Psoas muscle (tissue), 7 donors: ENCODE measurements at regions not wholly inside any gene's neighbourhood (a gene's known extent, or its start where the extent isn't known, plus 50 kb on each side); places are given as distances from the start of the nearest gene placed in this dataset.

Source experiments
- ATAC-seq, 4 donors: fragments of 200-7000 bp; cut with Tn5 transposase; one replicate each; pipeline ENCODE4 v1.9.1; 2020; ENCODE audit warnings: moderate library complexity in 3 of 4, mild to moderate bottlenecking in 2 of 4
- DNase-seq, 2 donors: peaks; one replicate each; pipeline ENCODE4 v3.0.0-alpha.2; 2020
- H3K27ac ChIP-seq: fragments of 200-600 bp; one replicate; pipeline ENCODE4 v1.8.0; 2022
- H3K27me3 ChIP-seq, 3 donors: fragments of 200-600 bp in 1 of 3; one replicate each; pipeline versions ENCODE4 v1.6.1 to v1.8.0; 2013 to 2022; ENCODE audit warnings: low read length in 2 of 3, mild to moderate bottlenecking in 2 of 3, moderate library complexity in 1 of 3; ENCODE audit not compliant: insufficient read depth in 3 of 3
- H3K36me3 ChIP-seq, 2 donors: fragments of 200-600 bp in 1 of 2; one replicate each; pipeline versions ENCODE4 v1.6.1 to v1.8.0; 2013 to 2022; ENCODE audit warnings: low read depth in 1 of 2, mild to moderate bottlenecking in 1 of 2, moderate library complexity in 1 of 2; ENCODE audit not compliant: insufficient read depth in 1 of 2
- H3K4me1 ChIP-seq: fragments of 200-600 bp; one replicate; pipeline ENCODE4 v1.8.0; 2022
- H3K4me3 ChIP-seq: fragments of 200-600 bp; one replicate; pipeline ENCODE4 v1.8.0; 2022; ENCODE audit warnings: mild to moderate bottlenecking
- H3K9me3 ChIP-seq: fragments of 200-600 bp; one replicate; pipeline ENCODE4 v1.8.0; 2022
- WGBS, 3 donors: extraction: QIAGEN DNeasy Blood & Tissue Kit; methylation state at CpG; one replicate each; pipeline versions ENCODE4 v1.1.6 to v1.1.7; 2013; 5-methylcytosine and 5-hydroxymethylcytosine counted together
- intact Hi-C, 2 donors: fragments of 100-400 bp; cut with DNase I; formaldehyde crosslinking; loops; one replicate each; pipeline versions ENCODE4 v1.11.0 to v1.14.2; 2022
- TF ChIP-seq, protein P1 (sequence below): fragments of 200-600 bp; IDR thresholded peaks from one replicate; pipeline ENCODE4 v1.8.0; 2022; ENCODE audit warnings: antibody characterized with exemption
- donor health status: healthy with polysubstance abuse.
- donor health status: DM: no; HTN: no; CAD: no; lungs with moderate emphysema.
- donor health status: Bipolar disorder and iron deficiency.
- donor health status: healthy.
- donor health status: DM: yes; HTN: yes; CAD: no.
- donor health status: DM: no; HTN: no; CAD: no.
- donor health status: DM: yes; HTN: yes; CAD: no.

DNA sequence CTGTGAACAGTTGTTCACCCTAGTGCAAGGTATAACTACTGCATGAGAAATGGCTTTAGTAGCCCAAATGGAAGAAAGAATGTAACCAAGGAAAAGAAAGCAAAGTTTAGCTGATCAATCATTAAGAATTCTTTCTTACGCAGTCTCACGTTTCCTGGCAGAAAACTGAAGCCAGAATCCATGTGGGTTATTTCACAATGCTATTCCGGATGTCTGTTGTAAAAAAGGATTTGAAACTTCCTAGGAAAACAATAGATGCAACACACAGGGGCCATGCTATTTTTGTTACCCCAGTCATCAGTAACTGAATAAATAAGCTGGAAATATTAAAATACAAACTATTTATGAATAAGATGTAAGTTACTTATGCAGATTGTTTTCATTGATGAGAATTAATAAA is 802.5 kb downstream of the CDH8 start:
- no peak overlapping the region for H3K4me3 ChIP-seq
- DNase-seq (no peak), ATAC-seq (no peak)
- intact Hi-C loops = no loop called here
- no peaks in the 10 kb centered on the region for H3K36me3 ChIP-seq
- H3K4me1 ChIP-seq = no peaks in the 10 kb centered on the region
- no peaks in the 10 kb centered on the region for H3K9me3 ChIP-seq
- TF ChIP-seq, protein P1, sequence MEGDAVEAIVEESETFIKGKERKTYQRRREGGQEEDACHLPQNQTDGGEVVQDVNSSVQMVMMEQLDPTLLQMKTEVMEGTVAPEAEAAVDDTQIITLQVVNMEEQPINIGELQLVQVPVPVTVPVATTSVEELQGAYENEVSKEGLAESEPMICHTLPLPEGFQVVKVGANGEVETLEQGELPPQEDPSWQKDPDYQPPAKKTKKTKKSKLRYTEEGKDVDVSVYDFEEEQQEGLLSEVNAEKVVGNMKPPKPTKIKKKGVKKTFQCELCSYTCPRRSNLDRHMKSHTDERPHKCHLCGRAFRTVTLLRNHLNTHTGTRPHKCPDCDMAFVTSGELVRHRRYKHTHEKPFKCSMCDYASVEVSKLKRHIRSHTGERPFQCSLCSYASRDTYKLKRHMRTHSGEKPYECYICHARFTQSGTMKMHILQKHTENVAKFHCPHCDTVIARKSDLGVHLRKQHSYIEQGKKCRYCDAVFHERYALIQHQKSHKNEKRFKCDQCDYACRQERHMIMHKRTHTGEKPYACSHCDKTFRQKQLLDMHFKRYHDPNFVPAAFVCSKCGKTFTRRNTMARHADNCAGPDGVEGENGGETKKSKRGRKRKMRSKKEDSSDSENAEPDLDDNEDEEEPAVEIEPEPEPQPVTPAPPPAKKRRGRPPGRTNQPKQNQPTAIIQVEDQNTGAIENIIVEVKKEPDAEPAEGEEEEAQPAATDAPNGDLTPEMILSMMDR = no peak
- H3K27me3 ChIP-seq = no peaks in the 10 kb centered on the region
- 16 to 21% (median 18%) methylated on average over 3 of the region's 3 CpGs for WGBS, 3 donors
- no peak overlapping the region for H3K27ac ChIP-seq

DNA sequence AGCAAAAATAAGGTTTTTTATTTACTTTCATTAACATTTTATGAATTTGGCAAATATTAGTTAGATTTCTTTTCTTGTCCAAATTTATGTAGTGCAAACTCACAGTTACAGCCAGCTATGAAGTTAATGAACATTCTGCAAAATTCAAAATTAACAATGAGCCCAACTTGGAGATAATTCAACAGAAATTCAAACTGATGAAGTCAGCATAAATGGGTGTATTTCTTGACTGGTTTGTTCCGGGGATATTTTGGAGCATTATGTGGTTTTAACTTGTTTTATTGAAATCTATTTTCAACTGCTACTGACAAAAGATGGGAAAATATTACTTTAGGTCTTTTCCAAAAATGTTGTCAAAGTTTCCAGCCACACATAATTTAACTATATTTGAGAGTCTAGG is 807.9 kb downstream of the CDH8 start:
- Histone ChIP-seq H3K36me3 (no peaks in the 10 kb centered on the region), H3K9me3 (no peaks in the 10 kb centered on the region), H3K4me3 (no peak overlapping the region), H3K27me3 (no peaks in the 10 kb centered on the region), H3K27ac (no peak overlapping the region), H3K4me1 (no peaks in the 10 kb centered on the region)
- TF ChIP-seq, protein P1 = no peak
- intact Hi-C loops = no loop called here
- 78 to 85% (median 83%) methylated on average over 1 of the region's 1 CpG for WGBS, 3 donors
- ATAC-seq (no peak), DNase-seq (no peak)

- Histone ChIP-seq H3K4me3 (no peak overlapping the region), H3K27ac (no peak overlapping the region), H3K27me3 (no peaks in the 10 kb centered on the region), H3K4me1 (no peaks in the 10 kb centered on the region), H3K36me3 (no peaks in the 10 kb centered on the region), H3K9me3 (no peaks in the 10 kb centered on the region)
- no peak for ATAC-seq
- intact Hi-C loops = no loop called here
- DNase-seq = no peak
- 57 to 67% (median 66%) methylated on average over 3 of the region's 3 CpGs for WGBS, 3 donors
- TF ChIP-seq, protein P1 = no peak
These were observed 820.6 kb downstream of the CDH8 start for GRCh38 chr16:61215605-61216004.

DNA sequence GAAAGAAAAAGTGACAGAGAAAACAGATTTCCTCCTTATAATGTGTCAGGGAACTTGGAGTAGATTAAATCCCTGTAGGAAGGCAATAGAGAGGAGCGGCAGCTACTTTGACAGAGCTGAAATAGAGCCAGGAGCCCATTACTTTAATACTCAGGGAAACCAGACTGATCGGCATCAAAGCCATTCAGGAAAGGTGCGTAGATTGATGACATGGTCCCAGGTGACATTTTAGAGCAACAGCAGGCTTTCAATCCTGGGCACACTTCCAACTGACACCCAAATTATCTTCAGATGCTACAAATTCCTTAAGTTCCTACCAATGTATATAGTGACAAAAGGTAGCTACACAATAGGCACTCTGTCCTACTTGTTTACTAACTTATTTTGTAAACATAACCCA is 821.5 kb downstream of the CDH8 start:
- no peaks in the 10 kb centered on the region for H3K36me3 ChIP-seq
- 77 to 84% (median 78%) methylated on average over 3 of the region's 3 CpGs for WGBS, 3 donors
- no peak overlapping the region for H3K4me3 ChIP-seq
- no peak for ATAC-seq
- no peaks in the 10 kb centered on the region for H3K4me1 ChIP-seq
- TF ChIP-seq, protein P1 = no peak
- H3K9me3 ChIP-seq = no peaks in the 10 kb centered on the region
- no peaks in the 10 kb centered on the region for H3K27me3 ChIP-seq
- intact Hi-C loops = no loop called here
- H3K27ac ChIP-seq = no peak overlapping the region
- DNase-seq = no peak

DNA sequence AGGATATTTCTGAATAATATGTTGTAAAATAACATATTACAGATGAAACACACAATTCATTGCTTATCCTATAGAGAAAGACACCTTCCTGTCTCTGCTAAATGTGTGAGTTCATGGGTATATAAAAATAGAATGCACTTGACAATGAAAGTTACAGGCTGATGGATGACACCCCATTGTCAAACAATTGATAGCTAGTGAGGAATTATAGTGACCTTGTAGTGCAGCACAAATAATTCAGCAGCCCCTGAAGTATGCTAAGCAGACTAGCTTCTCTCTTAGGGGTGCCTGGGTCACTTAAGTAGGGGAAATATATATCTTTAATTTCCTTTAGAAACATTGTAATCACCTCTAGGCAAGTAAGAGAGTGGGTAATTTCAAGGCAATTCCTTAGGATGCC is 826.2 kb downstream of the CDH8 start:
- no peak overlapping the region for H3K27ac ChIP-seq
- intact Hi-C loops = no loop called here
- no peaks in the 10 kb centered on the region for H3K36me3 ChIP-seq
- no peak for DNase-seq
- no peaks in the 10 kb centered on the region for H3K27me3 ChIP-seq
- H3K4me3 ChIP-seq = no peak overlapping the region
- TF ChIP-seq, protein P1 = no peak
- H3K4me1 ChIP-seq = no peaks in the 10 kb centered on the region
- no peaks in the 10 kb centered on the region for H3K9me3 ChIP-seq
- ATAC-seq = no peak
